ENCODE measurements at regions not wholly inside any gene's neighbourhood (a gene's known extent, or its start where the extent isn't known, plus 50 kb on each side); places are given as distances from the start of the nearest gene placed in this dataset.

DNA sequence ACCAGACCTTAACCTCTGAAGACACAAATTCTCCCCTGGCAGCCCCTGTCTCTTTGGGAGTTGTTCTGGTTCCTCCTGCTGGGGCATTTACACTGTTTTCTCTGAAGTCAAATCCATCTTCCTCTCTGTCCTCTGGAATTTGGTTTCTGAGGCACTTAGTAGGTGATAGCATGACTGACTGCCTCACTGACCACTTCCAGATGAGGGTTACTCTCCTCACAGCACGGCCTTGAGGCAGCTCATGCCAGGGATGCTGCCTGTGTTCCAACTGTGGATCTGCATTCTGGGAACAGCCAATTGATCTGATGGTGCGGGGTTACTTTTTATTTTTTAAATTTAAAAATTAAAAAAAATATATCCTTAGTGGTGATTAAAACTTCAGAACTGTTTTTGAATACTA is 140.9 kb upstream of the ROPN1 start:
- ATAC-seq: no peak
- no TSS peak for BruUV-seq (replicated peaks)
- POLR2A ChIA-PET: no interaction called here

DNA sequence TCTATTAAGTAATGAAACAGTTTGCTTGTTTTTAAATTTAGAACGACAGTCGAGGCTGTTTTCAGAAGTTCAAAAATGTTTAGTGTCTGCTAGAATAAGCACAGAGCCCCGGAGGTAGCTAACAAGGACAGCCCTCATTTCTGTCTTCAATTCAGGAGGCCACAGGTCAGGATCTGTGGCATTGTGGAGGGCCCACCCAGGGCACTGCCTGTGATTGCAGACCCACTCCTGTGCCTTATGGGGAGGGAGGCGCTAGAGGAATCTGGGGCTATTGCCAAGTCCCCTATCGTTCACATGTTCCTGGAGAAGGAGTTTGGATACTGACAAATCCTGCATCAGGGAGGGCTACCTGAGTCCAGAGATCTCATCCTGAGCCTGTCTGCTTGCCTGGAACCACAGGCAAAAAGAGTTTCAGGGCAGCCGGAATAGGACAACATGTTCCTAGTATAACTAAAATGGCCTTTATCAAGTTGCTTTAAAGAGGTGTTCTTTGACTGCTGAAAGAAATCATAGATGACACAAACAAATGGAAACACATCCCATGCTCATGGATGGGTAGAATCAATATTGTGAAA is 141.5 kb upstream of the ROPN1 start:
- no peak for FAIRE-seq
- no peak overlapping the region for H3K4me2 ChIP-seq (ENCODE audit: low read depth, low read length)
- no peak overlapping the region for H3K9ac ChIP-seq (ENCODE audit: insufficient read depth, low read depth, low read length)
- no peaks in the 10 kb centered on the region for H3K4me1 ChIP-seq (ENCODE audit: insufficient read depth, low read length)
- no peak for DNase-seq (ENCODE audit: low spot score)
- no peak overlapping the region for H3K27ac ChIP-seq (ENCODE audit: extremely low read length, insufficient read depth, low read length)
- intact Hi-C loops (cut with micrococcal nuclease; ENCODE audit: unreplicated experiment) (no loop called here), in situ Hi-C loops (cut with HindIII; ENCODE audit: extremely low pct_ligation_motif_present, low pct_unique_long_range_greater_than_20kb) (no loop called here)
- no peak overlapping the region for H3K4me3 ChIP-seq (replicated peaks in 1 of 3; ENCODE audit: insufficient read depth in 1 of 3, low read depth in 2 of 3, low read length in 3 of 3)
- H3K79me2 ChIP-seq (ENCODE audit: insufficient read depth, low read length): no peaks in the 10 kb centered on the region
- ChIA-PET POLR2A (no interaction called here), CTCF (ENCODE audit: low intra/inter-chr PET ratio, low total read pairs) (no interaction called here)
- TF ChIP-seq TAF1 (CRISPR knock-in tag; IDR thresholded peaks at IDR 0.05) (no peak), ZNF317 (CRISPR knock-in tag; IDR thresholded peaks at IDR 0.05) (no peak), TRIM24 (CRISPR knock-in tag; IDR thresholded peaks at IDR 0.05) (no peak), PAF1 (CRISPR knock-in tag; IDR thresholded peaks at IDR 0.05) (no peak), STAG1 (CRISPR knock-in tag; IDR thresholded peaks at IDR 0.05) (no peak), HNRNPH1 (optimal IDR thresholded peaks at IDR 0.05; ENCODE audit: low read depth, low read length) (no peak), ZNF569 (CRISPR knock-in tag; IDR thresholded peaks at IDR 0.05; ENCODE audit: borderline replicate concordance) (no peak), ZNF496 (CRISPR knock-in tag; IDR thresholded peaks at IDR 0.05; ENCODE audit: insufficient replicate concordance) (no peak), ZNF7 (CRISPR knock-in tag; IDR thresholded peaks at IDR 0.05) (no peak), SSRP1 (CRISPR knock-in tag; IDR thresholded peaks at IDR 0.05) (no peak), GATAD1 (CRISPR knock-in tag; IDR thresholded peaks at IDR 0.05) (no peak), ISX (CRISPR knock-in tag; conservative IDR thresholded peaks at IDR 0.05) (no peak), ZNF883 (CRISPR knock-in tag; IDR thresholded peaks at IDR 0.05; ENCODE audit: not compliant biosample characterization) (no peak)
- TF ChIP-seq, protein P1, sequence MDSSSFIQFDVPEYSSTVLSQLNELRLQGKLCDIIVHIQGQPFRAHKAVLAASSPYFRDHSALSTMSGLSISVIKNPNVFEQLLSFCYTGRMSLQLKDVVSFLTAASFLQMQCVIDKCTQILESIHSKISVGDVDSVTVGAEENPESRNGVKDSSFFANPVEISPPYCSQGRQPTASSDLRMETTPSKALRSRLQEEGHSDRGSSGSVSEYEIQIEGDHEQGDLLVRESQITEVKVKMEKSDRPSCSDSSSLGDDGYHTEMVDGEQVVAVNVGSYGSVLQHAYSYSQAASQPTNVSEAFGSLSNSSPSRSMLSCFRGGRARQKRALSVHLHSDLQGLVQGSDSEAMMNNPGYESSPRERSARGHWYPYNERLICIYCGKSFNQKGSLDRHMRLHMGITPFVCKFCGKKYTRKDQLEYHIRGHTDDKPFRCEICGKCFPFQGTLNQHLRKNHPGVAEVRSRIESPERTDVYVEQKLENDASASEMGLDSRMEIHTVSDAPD (CRISPR knock-in tag; IDR thresholded peaks at IDR 0.05): no peak
- no peaks in the 10 kb centered on the region for H3K9me3 ChIP-seq (ENCODE audit: low read length)
- H3K36me3 ChIP-seq (replicated peaks in 1 of 2; ENCODE audit: control insufficient read depth in 1 of 2, insufficient read depth in 2 of 2, low read length in 2 of 2): no peaks in the 10 kb centered on the region
- H2AFZ ChIP-seq (ENCODE audit: low read length): no peak overlapping the region
- no TSS peak for BruUV-seq (replicated peaks)
- no peaks in the 10 kb centered on the region; a peak in 1 of 5 replicates for H3K27me3 ChIP-seq (ENCODE audit: control insufficient read depth in 1 of 2, insufficient read depth in 2 of 2, low read length in 2 of 2)
- H4K20me1 ChIP-seq (ENCODE audit: insufficient read depth, low read length): no peaks in the 10 kb centered on the region
- ATAC-seq: no peak
- WGBS (ENCODE audit: low lambda C conversion rate): 35% methylated on average over 4 of the region's 6 CpGs

More for the DNA sequence above, 140.9 kb upstream of the ROPN1 start:
- in situ Hi-C loops (cut with HindIII; ENCODE audit: extremely low pct_ligation_motif_present, low pct_unique_long_range_greater_than_20kb) (no loop called here), intact Hi-C loops (cut with micrococcal nuclease; ENCODE audit: unreplicated experiment) (no loop called here)
- H4K20me1 ChIP-seq (ENCODE audit: insufficient read depth, low read length): no peaks in the 10 kb centered on the region
- H3K79me2 ChIP-seq (ENCODE audit: insufficient read depth, low read length): no peaks in the 10 kb centered on the region
- 0% methylated on average over 2 of the region's 2 CpGs for WGBS (ENCODE audit: low lambda C conversion rate)
- no peak overlapping the region for H3K4me2 ChIP-seq (ENCODE audit: low read depth, low read length)
- FAIRE-seq: no peak
- no peaks in the 10 kb centered on the region for H3K36me3 ChIP-seq (replicated peaks in 1 of 2; ENCODE audit: control insufficient read depth in 1 of 2, insufficient read depth in 2 of 2, low read length in 2 of 2)
- H3K9ac ChIP-seq (ENCODE audit: insufficient read depth, low read depth, low read length): no peak overlapping the region
- H3K27ac ChIP-seq (ENCODE audit: extremely low read length, insufficient read depth, low read length): no peak overlapping the region
- H3K27me3 ChIP-seq (ENCODE audit: control insufficient read depth in 1 of 2, insufficient read depth in 2 of 2, low read length in 2 of 2): no peaks in the 10 kb centered on the region; a peak in 1 of 5 replicates
- H3K4me1 ChIP-seq (ENCODE audit: insufficient read depth, low read length): no peaks in the 10 kb centered on the region
- H2AFZ ChIP-seq (ENCODE audit: low read length): no peak overlapping the region
- no peak for DNase-seq (ENCODE audit: low spot score)
- H3K4me3 ChIP-seq (replicated peaks in 1 of 3; ENCODE audit: insufficient read depth in 1 of 3, low read depth in 2 of 3, low read length in 3 of 3): no peak overlapping the region
- TF ChIP-seq ZNF878 (CRISPR knock-in tag; IDR thresholded peaks at IDR 0.05) (no peak), KDM5A (IDR thresholded peaks at IDR 0.05; ENCODE audit: borderline replicate concordance, low read length) (no peak), DMAP1 (CRISPR knock-in tag; IDR thresholded peaks at IDR 0.05) (no peak), TGIF2 (CRISPR knock-in tag; IDR thresholded peaks at IDR 0.05) (no peak), THAP11 (CRISPR knock-in tag; IDR thresholded peaks at IDR 0.05) (no peak), U2AF2 (IDR thresholded peaks at IDR 0.05; ENCODE audit: low read depth, low read length) (no peak), ZNF232 (CRISPR knock-in tag; IDR thresholded peaks at IDR 0.05; ENCODE audit: borderline replicate concordance) (no peak)
- TF ChIP-seq, protein P2, sequence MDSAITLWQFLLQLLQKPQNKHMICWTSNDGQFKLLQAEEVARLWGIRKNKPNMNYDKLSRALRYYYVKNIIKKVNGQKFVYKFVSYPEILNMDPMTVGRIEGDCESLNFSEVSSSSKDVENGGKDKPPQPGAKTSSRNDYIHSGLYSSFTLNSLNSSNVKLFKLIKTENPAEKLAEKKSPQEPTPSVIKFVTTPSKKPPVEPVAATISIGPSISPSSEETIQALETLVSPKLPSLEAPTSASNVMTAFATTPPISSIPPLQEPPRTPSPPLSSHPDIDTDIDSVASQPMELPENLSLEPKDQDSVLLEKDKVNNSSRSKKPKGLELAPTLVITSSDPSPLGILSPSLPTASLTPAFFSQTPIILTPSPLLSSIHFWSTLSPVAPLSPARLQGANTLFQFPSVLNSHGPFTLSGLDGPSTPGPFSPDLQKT (CRISPR knock-in tag; IDR thresholded peaks at IDR 0.05; ENCODE audit: borderline replicate concordance): no peak
- no peaks in the 10 kb centered on the region for H3K9me3 ChIP-seq (ENCODE audit: low read length)
- CTCF ChIA-PET (ENCODE audit: low intra/inter-chr PET ratio, low total read pairs): no interaction called here

Data from HepG2 (cell line).